ENCODE measurements at regions not wholly inside any gene's neighbourhood (a gene's known extent, or its start where the extent isn't known, plus 50 kb on each side); places are given as distances from the start of the nearest gene placed in this dataset.
A peak's percentile ranks its signal among the peaks of the same experiment; 100 is the strongest.

GRCh38 chr6:87935196-87935595 lies 112.4 kb upstream of the SPACA1 start:
- DNase-seq: no peak

DNA sequence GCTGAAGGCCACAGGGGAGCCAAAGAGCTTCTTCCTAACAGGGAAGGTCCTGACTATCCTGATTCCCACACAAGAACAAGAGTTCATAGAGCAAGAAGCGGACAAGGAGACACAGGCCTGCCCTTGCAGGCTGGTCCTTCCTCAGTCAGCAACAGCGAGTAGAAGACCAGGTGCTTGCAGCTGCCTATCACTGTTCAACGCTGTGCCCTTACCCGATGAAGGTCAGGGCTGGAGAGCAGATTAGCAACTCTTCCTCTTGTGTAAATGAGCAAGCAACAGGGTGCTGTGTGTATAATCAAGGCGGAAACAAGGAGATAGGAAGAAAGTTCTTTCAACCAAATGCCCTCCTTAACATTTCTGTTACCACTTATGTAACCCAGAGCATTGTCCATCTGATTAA lies 115.3 kb upstream of the SPACA1 start:
- DNase-seq: no peak

GRCh38 chr6:87929843-87930288 lies 117.8 kb upstream of the SPACA1 start:
- DNase-seq: peak; percentile 88

DNA sequence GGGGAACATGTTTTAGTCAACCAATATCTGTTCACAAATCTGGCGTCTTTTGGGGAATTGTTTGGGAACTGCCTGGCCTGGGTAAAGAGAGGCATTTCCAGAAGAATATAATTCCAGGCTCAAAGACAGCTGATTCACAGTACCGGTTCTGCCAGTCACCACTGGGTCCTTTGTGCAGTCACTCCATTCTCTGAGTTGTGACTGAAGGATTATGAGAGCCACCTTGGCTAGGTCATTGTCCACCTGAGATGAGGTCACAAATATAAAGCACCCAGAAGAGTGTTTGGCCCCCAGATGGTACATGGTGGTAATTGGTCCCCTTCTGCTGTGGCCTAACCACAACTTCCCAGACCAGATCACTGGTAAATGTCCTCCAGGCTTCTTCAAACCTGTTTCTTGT lies 121.0 kb upstream of the SPACA1 start:
- DNase-seq: no peak

DNA sequence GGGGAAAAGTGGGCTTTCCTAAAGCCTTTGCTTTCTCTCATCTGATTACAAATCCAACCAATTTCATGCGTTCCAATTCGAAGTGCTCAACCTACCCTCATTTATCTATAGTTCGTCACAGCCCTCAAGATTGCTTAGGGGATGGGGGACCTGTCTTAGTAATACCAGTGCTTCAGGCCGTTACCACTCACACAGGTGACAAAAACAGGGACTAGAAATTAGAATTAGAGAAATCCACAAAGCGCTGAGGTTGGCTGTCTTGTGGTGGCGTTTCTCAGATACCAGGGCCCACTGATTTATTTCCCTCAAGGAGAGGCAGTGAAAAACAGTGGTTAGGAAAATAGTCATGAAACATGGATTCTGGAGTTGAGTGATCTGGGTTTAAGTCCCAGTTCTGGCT lies 121.6 kb upstream of the SPACA1 start:
- no peak for DNase-seq

DNA sequence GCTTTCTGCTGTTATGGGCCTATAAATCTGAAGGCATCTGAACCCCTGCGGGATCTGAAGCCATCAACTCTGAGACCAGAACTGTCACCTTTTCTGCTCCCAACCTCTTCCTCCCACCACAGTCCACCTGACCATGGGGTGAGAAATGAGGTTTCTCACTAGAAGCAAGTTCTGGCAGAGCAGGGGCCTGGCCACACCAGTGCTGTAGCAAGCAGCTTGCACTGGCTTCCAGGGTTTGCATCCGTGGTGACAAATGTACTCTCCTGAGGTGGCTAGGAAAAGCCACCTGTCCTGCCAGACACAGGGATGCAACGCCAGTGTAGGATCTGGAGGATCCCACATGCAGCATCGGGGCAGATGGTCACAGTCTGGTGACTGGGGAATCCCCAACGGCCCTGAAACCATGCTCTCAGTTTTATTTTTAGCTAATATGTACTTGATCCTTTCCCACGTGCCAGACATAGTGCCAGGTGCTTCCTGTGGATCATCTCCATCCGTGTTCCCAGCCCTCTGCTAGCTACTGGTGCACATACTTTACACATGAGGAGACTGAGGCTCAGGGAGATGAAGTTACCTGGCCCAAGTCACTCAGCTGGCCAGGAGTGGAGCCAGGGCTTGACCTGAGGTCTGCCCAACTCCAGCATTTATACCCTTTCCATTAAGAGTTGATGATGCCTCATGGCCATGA lies 122.1 kb upstream of the SPACA1 start:
- DNase-seq: no peak

DNA sequence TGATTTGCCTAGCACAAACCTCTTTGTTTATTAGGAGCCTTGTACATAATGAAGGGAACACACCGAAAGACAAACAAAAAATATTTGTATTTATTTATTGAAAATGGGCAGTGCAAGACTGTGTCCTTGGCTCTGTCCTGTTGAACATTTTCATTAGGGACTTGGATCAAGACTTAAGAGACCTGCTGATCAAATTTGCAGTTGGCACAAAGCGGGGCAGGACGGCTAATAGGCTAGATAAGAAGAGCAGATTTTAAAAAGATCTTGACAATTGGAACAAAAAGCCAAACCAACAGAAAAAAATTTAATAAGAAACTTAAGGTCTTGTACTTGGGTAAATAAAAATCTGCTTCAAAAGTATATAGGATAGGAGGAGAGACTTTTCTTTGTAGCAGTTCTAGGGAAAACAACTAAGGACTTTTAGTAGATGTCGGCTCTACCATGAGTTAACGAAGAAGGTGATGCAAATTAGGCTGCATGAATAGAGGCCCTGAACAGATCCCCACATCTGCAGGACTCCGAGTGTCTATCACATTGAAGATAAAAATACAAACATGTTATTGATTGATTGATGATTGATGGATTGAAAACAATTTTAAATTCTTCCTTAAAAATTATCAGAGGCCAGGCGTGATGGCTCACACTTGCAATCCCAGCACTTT lies 124.1 kb upstream of the SPACA1 start:
- DNase-seq: no peak

DNA sequence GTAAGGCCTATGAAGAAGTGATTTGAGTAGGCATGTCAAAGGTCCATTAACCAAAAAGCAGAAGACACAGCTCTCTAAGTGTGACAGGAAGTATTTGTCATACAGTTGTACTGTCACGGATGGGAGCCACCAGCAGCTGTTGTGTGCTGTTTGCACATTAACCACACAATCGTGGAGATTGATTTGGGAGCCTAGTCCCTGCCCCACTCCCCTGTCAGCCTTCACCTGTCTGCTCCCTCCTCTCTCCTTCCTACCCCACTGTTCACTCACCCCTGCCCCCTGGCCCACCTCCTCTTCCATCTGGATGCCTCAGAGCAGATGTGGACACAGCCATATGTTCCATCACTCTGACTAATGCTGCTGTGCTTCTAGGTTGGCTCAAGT lies 124.7 kb upstream of the SPACA1 start:
- no peak for DNase-seq

DNA sequence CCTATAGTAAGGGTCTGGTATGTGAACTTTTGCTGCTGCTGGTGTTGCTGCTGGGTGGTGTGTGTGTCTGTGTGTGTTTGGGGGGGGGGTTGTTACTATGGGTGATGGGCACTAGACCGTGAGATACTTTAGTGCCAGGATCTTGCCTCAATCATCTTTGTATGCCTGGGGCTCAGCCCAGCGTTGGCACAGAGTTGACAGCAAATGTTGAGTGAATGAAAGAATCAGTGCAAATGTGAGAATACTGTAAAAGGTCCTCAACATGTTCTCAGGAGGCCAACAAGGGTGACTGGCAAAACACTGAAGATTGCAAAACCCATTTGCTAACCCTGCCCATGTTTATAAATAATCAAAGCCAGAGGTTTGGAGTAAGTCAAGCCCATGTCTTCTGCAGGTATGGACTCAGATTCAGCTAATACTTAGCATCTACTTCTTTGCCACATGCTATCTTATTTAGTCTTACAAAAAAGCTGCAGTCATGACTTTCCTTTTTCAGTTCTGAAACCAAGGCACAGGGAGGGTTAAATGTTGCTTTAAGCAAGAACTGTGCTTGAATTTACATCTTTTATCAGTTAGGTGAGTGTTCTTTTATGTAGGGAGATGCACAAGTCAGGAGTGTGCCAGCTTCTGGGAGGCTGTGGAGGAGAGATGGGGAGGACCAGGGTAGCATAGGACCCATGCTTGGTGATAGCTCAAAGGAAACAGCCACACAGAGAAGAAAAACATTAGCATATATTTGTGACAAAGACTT lies 125.3 kb upstream of the SPACA1 start:
- peak; percentile 14 for DNase-seq

DNA sequence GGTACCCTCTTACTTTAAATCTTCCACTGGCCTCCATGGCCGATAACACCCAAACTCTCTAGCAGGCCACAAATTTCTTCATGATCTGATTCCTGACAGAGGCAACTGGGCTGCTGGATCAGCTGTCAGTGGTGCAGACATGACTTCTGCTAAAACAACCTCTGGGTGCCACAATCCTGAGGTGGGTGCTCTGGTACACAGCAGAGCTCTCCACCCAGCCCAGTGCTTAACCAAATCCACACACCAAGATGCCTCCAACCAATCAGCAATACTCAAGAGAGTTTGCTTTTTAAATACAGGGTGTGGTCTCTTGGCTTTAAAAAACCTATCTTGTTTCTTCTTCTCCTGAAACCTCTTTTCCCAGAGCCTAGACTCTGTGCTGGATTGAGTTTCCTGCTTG lies 126.6 kb upstream of the SPACA1 start:
- no peak for DNase-seq

- no peak for DNase-seq
These were observed 127.4 kb upstream of the SPACA1 start for GRCh38 chr6:87920245-87920644.

DNA sequence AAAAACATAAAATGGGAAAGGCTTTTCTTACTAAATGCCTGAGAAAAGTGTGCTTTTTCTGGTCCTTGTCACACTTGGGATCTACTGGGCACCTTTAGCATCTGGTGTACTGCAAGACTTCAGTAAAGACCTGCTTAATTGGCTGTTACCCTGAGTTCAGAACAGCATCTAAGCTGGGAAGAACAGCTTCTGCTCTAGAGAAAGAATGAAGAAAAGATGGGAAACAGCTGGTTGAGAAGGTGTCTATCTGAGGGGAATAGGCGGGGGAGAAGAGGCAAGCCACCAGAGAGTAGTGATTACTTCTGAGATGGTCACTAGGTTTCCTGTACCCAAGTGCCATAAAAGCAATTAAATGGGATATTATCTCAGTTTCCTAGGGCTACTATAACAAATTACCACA lies 128.2 kb upstream of the SPACA1 start:
- no peak for DNase-seq

- DNase-seq: no peak
These were observed 128.6 kb upstream of the SPACA1 start for GRCh38 chr6:87919001-87919400.

DNA sequence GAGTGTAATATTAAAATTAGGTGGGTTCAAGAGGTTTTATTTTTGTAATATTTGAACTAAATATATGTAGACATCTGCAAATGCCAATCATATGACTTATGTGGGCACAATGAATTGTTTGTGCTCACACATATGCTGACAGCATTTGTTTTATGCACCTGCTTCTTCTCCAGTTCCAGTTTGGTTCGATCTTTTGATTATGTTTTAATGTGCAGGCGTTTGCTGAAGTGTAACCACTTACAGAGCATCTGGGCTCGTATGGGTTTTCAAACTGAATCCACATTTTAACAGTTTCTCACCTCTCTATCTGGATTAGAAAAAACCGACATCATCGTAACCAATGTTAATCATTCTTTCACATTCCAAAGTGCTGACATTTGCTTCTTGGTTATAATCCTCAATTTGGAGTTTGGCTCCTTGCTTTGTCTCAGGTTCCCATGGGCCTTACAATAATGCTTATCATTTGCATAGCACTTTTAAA lies 129.1 kb upstream of the SPACA1 start:
- DNase-seq: no peak

- DNase-seq: no peak
These were observed 129.8 kb upstream of the SPACA1 start for GRCh38 chr6:87917886-87918285.

- DNase-seq: no peak
These were observed 131.2 kb upstream of the SPACA1 start for GRCh38 chr6:87916446-87916845.

GRCh38 chr6:87914637-87915395 lies 132.8 kb upstream of the SPACA1 start:
- DNase-seq: no peak

- DNase-seq: no peak
These were observed 133.7 kb upstream of the SPACA1 start for GRCh38 chr6:87913974-87914373.

GRCh38 chr6:87912102-87912501 lies 135.5 kb upstream of the SPACA1 start:
- no peak for DNase-seq

DNA sequence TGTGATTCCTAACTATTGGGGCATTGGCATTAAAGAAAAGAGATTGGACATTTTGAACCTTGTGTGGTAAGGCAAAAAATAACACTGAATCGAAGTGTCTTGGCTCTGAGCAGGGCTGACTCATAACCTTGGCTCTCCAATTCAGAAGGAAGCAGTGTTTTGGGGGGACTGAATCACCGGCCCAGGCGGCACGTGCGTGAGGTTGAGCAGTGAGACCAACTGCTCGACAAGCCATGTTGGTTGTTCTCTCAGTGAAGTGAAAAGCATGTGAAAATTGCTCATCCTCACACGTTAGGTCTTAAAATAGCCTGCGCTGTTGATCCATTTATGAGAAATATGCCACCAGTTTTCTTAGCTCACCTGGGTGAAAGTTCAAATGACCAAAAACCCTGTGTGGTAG lies 137.8 kb upstream of the SPACA1 start:
- no peak for DNase-seq

GRCh38 chr6:87908978-87909811 lies 138.4 kb upstream of the SPACA1 start:
- DNase-seq: no peak

DNA sequence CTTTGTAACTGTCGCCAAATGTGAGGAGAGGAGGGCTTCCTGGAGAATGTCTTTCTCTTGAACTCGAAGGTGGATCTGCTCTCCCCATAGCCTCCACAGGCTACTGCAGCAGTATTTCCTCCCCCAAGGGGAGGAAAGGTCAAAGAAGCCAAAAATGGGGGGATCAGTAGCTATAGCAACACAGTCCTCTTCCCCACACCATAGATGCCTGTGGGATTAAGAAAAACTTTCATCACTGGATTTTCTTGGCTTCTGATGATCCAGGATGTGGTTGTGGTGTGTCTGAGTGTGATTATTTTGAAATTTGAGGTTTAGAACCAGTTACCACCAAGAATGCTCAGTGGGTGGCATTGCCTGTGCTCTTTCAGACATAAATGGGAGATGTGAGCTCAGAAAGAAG lies 140.1 kb upstream of the SPACA1 start:
- DNase-seq: no peak

All from NCI-H446 treated with DMSO at 0.1 percent for 48 hours (cell line).